ENCODE measurements at regions not wholly inside any gene's neighbourhood (a gene's known extent, or its start where the extent isn't known, plus 50 kb on each side); places are given as distances from the start of the nearest gene placed in this dataset.

DNA sequence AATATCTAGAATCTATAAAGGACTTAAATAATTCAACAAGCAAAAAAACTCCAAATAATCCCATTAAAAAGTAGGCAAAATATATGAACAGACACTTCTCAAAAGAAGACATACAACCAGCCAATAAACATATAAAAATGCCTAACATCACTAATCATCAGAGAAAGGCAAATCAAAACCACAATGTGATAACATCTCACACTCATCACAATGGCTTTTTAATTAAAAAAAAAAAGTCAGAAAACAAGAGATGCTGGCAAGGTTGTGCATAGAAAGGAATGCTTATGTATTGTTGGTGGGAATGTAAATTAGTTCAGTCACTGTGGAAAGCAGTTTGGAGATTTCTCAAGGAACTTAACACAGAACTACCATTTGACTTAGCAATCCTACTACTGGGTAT lies 979.6 kb upstream of the MAP3K7 start:
- peak; percentile 43 for DNase-seq (ENCODE audit: low read depth, low spot score)

DNA sequence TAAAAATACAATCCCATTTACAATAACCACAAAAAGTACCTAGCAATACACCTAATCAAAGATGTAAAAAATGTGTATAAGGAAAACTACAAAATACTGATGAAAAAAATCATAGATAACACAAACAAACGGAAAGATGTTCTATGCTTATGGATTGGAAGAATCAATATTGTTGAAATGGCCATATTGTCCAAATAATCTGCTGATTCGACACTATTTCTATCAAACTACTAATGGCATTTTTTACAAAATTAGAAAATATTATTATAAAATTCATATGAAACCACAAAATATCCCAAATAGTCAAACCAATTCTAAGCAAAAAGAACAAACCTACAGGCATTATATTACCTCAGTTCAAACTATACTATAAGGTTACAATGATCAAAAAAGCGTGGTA lies 978.3 kb upstream of the MAP3K7 start:
- no peak for DNase-seq (ENCODE audit: low read depth, low spot score)

DNA sequence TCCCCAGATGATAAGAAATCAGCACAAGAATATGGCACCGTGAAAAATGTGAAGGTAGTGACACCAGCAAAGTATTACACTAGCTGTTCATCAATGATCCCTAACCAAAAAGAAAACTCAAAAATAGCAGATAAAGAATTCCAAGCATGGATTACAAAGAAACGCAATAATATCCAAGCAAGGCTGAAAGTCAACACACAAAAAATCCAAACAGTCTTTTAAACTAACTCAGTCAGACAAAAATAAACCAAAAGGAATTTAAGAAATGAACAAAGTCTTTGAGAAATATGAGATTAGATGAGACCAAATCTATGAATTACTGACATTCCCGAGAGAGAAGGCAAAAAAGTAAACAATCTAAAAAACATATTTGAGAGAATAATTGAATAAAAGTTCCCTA lies 976.1 kb upstream of the MAP3K7 start:
- DNase-seq (ENCODE audit: low read depth, low spot score) = peak; percentile 24

DNA sequence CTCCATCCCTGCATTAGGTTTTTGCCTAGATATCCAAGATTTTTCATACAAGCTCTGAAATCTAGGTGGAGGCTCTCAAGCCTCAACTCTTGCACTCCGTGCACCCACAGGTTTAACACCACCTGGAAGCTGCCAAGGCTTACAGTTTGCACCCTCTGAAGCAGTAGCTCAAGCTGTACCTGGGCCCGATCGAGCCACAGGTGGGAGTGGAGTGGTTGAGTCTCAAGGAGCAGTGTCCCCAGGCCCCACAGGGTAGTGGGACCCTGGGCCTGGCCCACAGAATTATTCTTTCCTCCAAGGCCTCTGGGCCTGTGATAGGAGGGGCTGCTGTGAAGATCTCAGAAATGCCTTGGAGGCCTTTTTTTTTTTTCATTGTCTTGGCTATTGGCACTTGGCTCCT lies 973.5 kb upstream of the MAP3K7 start:
- no peak for DNase-seq (ENCODE audit: low read depth, low spot score)

DNA sequence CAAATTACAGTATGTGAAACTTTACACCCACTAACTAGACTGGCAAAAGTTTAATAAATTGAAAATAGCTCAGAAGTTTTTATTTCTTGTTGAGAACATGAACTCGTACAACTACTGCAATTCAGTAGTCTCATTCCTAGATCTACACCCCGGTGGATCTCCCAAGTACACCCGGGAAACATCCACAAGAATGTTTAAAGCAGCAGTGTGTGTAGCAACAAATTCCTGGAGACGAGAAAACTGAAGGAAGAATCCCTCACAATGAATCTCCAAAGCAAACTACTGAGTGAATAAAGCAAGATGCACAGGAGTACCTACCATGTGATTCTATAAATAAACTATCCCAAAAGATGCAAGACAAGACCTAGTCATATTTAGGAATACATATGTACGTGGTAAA lies 954.0 kb upstream of the MAP3K7 start:
- DNase-seq (ENCODE audit: low read depth, low spot score) = no peak

DNA sequence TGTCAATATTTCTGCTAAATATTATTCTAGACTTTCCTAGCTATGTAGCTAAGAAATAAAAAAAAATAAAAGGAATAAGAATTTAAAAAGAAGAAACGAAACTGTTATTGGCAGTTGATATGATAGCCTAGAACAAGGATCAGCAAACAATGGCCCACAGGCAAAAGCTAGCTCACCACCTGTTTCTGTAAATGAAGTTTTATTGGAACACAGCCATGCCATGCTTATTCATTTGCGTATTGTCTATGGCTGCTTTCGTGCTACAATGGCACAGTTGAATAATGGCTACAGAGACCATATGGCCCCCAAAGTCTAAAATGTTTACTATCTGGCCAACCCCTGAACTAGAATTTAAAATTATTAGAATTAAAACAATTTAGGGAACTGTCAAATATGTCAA lies 952.6 kb upstream of the MAP3K7 start:
- DNase-seq (ENCODE audit: low read depth, low spot score) = no peak

DNA sequence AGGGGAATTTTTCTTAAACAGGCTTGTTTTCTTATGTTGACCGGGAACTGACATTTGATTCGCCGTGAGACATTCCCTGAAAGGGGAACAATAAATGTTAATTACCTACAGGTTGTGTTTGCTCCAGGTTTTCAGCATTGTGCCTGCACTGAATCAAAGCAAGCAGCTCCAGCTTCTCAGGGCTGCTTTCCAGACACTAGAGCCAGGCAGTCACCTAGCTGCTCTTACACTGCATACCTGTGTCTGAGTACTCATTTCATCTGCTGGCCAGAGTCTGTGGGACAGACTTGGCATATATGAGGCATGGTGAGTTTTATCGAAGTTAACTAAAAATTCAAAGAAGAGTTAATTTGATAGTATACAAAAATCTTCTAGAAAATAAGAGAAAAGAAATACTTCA lies 951.8 kb upstream of the MAP3K7 start:
- DNase-seq (ENCODE audit: low read depth, low spot score) = no peak

DNA sequence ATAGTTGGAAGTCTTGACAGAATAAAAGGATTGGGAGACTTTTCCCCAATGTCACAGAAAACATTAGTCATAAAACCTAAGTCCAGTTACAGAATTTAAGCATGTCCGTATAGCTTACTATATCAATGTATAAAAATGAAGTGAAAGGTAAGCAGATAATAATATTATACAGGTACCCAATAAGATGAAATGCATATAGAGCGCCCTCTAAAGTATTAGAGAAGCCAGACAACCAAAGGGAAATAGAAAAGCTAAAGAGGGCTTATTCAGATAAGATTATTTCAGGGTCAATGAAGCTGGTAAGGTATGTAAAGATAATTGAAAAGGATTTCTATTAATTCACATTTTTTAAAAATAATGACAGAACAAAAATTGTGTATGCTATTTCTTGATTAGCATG lies 947.7 kb upstream of the MAP3K7 start:
- no peak for DNase-seq (ENCODE audit: low read depth, low spot score)

DNA sequence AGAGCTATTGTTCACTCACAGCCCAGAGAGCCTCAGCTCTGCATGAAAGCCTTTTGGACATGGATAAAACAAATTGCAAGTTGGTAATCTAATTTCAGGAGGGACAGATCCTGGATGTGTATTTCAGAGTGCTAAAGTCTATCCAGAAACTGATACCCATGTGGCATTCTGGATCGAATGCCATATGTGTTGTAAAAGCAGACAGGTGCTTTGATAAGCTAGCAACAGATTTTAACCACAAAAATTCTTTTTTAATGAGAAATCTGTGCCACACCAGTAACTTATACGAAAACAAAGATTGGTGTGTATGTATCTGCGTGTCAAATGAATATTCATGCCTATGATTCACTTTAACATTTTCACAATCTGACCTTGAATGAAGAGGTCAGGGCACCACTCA lies 936.6 kb upstream of the MAP3K7 start:
- DNase-seq (ENCODE audit: low read depth, low spot score) = peak; percentile 22

DNA sequence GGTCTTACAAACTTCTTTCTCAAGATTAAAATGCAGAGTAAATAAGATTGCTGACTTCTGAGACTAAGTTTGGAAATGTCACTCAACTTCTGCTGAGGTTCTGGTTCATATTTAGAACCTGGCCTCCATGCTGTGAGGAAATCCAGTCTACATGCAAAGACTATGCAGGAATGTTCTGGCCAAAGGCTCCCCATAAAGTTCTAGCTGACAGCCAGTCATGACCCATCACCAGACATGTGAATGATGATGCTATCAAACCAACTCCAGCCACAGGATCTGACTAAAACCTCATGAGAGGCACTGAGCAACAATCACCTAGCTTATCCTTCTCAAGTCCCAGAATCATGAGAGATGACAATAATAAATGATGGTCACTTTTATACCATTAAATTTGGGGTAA lies 935.1 kb upstream of the MAP3K7 start:
- no peak for DNase-seq (ENCODE audit: low read depth, low spot score)

DNA sequence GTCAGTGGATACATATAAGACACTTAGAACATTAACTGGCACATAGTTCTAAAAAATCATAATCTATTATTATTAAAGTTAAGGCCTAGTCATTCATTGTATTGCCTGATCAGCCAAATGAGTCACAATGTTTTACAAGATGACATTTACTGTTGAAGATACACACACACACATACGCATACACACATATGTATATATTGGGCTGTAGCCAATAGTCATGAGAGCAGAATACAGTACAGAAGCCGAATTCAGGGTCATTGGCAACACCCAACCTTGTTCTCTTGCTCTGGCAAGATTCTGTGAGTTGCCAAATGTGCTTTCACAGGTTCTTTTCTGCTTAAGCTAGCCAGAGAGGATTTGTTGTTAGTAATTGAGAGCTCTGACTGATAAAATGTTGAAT lies 922.8 kb upstream of the MAP3K7 start:
- DNase-seq (ENCODE audit: low read depth, low spot score) = no peak

DNA sequence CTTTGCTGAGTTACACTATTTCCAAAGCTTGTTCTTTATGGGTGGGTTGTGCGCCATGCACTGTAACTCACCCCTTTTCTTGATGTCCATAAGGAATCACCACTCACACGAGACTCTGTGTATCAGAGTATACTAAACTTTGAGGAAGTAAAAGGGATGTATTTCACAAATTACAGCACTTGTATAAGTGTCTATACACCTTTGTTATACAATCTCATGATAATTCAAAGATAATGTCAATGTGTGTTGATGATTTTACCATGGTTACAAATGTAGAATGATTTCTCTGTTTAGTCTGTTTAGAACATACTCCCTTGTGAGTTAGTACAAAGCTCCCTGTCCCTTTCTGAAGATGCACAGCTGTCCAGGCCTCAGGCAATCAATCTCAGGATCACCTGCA lies 922.2 kb upstream of the MAP3K7 start:
- DNase-seq (ENCODE audit: low read depth, low spot score) = no peak

DNA sequence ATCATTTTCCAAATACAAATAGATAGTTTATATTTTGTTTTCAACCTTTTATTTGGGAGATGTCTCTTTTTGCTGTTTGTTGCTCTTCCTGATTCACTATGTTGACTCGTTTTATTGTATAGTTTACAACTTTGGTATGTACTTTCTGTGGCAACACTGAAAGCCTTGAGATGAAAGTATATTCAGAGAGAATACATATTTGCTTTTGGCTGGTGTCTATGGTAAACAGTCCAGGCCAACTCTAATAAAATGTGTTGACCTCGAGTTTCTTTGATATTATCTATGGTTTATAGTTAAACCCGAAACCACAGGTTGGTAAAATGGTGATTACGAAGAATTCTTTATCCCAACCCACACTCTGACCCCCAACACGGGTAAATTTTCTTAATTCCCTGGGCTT lies 919.6 kb upstream of the MAP3K7 start:
- no peak for DNase-seq (ENCODE audit: low read depth, low spot score)

DNA sequence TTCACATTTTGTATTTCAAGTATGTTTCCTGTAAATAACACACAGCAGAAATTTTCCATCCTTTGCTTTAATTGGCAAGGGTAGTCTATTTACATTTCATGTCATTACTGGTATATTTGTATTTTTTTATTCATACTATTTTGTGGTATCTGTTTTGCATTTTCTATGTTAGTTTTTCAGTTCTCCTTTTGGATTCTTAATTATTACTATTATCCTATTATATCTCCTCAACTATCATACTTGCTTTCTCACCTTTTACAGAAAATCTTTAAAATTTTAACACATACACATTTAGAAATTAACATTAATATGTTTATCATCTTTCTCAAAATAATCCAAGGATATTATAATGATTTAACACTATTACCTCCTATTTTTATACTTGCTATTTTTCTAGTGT lies 918.3 kb upstream of the MAP3K7 start:
- no peak for DNase-seq (ENCODE audit: low read depth, low spot score)

DNA sequence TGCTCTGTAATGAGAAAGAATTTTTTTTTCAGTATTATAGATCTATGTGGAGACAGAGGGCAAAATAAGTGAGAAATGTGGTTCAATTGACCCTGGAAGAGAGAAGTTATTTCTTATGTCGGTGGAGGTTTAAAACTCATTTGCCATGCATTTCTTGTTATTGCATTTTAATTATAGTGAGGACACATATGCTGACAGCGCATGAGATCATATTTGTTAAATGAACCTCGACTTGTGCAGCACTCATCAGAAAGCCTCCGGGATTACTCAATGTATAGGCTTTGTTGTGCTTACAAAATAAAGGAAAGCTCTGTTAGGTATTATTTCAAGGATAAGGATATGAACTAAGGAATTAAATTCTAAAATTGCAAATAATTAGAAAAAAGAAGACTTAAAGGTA lies 915.1 kb upstream of the MAP3K7 start:
- no peak for DNase-seq (ENCODE audit: low read depth, low spot score)

DNA sequence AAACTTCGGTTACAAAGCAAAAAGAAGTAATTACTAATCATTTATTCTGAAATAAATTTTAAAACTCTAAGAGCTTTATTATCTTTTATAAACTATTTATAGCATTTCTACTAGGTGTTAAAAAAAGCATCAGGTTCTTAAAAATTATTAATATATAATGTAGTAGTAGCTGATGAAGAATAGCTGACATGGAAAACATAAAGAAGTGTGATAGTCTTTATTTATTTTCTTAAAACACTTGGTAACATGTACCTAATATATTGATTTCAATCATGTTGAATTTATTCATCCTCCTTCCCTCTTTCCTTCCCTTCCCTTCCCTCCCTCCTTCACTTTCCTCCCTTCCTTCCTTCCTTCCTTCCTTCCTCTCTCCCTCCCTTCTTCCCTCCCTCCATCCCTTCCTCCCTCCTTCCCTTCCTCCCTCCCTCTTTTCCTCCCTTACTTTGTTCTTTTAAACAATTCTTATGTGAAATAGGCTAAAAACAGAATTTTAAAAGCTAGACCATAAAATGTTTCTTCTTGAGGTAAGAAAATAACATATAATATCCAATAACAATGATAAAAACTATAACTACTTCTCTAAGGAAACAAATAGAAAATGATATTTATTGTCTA lies 913.9 kb upstream of the MAP3K7 start:
- DNase-seq (ENCODE audit: low read depth, low spot score) = no peak

DNA sequence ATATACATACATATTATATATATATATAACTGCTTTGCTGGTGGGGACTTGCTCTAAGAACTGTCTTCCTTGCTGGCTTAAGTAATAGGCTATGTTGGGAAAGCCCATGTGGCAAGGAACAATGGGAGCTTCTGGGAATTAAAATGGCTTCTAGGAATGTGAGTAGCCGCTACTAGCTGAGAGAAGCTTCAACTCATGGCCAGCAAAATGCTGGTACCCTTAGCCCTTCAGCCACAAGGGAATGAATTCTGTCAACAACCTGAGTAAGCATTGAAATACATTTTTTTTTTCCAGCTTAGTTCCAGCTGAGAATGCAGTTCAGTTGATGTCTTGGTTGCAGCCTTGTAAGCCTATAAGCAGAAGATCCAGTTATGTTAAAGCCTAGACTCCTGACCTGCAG lies 911.7 kb upstream of the MAP3K7 start:
- no peak for DNase-seq (ENCODE audit: low read depth, low spot score)

DNA sequence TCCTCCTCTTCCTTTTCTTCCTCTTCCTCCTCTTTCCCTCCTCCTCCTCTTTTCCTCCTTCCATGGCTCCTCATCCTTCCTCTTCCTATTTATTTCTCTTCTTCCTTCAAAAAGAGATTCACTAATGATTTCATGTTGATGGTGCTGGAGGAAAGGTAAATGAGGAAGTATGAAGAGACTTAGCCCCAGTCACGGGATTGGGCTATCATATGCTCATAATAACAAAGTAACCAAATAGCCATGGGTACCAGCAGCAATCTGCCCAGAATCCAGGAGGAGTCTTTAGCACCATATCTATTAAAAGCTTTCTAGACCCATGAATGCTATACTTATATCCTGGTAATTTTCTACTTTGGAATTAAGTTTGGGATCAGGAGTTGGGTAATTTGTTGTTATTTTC lies 910.9 kb upstream of the MAP3K7 start:
- DNase-seq (ENCODE audit: low read depth, low spot score) = no peak

DNA sequence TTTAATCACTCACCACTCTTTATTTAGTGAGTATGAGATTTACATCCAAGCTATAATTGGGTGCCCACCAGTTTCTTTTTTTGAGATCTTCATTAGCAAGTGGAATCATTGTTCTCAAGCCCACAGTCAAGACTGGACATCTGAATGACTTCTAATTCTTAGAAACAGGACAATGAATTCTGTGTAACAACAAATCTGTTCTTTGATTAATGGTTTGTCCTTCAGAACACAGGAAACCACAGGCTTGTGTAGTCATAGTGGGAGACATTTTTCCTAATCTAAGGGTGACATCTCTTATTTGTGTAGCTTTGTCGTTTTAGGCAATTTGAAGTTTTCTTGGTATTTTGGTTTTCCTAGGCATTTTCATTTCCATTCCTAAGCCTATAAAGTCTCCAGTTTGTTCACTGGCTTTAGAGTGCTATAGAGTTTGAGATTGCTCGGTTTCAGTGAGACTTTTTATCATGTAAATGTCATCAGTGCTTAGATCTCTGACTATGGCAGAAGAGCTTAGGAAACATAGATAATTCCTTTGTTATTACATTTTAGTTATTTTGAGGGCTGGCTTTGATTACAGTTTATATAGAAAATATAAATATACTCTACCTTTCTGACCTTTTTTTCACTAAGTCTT lies 903.9 kb upstream of the MAP3K7 start:
- peak; percentile 61 for DNase-seq (ENCODE audit: low read depth, low spot score)

DNA sequence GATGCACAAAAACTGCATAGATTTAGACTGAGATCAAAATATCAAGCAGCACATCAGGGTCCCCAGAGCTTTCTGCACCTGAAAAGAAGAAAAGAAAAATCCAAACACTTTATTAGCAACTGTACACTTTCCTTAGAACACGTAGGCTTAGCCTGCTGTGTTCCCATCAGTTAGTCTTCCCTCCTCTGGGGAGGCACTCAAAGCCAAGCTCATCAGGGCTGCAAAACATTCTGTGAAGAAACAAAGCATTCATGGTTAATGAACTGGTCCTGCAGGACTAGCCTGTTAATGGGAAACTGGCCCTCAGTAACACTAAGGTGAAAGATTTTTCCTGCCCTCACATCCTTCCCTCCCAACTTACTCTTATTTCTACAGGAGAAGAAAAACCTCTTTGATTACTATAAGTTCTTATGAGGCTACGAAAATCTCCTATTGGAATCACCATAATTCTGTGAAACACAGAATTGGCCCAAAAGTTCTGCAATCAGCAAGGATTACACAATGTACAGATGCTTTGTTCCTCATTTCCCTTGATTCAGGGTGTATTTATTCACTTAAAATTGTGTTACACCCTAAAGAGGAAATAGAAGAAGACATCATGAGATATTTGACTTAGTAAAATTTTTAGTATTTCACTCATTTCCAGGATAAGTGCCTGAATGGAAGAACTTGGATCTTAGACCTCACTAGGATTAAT lies 901.0 kb upstream of the MAP3K7 start:
- DNase-seq (ENCODE audit: low read depth, low spot score) = no peak

DNA sequence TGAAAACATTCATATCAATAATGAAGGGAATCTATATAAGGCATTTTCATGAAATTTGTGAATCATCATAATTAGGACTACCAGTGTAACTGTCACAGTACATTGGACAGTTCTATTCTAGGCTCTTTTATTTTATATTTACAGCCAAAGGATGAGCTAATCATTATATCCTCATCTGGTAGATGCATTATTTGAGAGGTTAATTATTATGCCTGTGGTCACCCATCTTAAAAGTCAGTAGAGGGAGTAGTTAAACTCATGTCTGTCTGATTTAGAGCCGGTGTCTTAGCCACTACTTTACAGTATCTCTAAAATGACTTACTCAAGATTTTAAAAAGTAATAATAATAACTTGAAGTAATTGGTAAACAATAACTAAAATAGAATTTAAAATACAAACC lies 899.3 kb upstream of the MAP3K7 start:
- no peak for DNase-seq (ENCODE audit: low read depth, low spot score)

DNA sequence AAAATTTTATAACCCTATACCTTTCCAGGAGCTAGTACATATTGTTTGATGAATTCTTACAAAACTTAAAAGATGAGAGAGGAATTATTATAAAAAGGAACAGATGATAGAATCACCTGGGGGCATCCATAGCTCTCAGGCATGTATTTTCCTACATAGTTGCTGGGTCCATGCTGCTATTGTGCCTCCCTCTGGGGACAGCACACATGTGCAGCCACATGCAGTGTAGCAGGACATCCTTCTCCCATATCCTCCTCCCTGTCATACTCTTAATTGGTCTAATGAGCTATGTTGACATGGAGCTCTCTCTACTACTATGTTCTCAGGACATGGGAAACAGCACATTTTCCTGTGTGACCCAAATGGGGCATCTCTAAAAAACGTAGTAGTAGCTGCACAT lies 898.2 kb upstream of the MAP3K7 start:
- no peak for DNase-seq (ENCODE audit: low read depth, low spot score)

DNA sequence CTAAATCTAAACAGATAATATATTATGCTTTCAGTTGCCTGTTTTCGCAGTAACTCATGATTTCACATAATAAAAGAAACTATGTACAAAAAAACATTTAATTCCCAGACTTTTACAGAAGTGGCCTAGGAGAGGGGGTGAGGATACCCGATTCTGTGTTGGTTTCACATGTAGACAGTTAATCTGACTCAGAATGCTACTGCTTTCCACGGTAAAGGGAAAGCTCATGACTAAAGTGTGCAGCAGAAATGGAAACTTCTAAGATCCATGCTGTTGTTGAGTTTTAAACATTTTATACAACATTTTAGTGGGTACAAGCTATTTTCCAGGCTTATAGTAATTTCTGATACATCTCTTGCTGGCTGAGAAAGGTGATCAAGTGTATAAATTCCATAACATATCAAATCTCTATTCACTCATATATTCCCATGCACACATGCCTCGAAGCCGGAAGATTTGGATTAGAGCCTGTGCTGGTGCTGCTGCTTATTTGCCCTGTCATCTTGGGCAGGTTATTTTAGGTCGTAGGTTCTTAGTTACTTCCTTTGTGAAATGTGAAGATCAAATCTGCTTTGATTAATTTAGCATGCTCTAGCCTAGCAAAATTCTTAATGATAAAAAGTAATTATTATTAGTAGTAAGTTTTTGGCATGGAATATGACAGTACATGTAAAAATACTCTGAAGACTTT lies 896.7 kb upstream of the MAP3K7 start:
- DNase-seq (ENCODE audit: low read depth, low spot score) = no peak
